Right ventricle myocardium superior (tissue), 1 donor: ENCODE measurements at regions not wholly inside any gene's neighbourhood (a gene's known extent, or its start where the extent isn't known, plus 50 kb on each side); places are given as distances from the start of the nearest gene placed in this dataset.
A peak's percentile ranks its signal among the peaks of the same experiment; 100 is the strongest.
"Not testable (repeated sequence)": the region's sequence is repeated elsewhere in the genome, so short reads cannot be mapped to it uniquely, and the experiment has no call there.

ENCODE experiments used
- ATAC-seq: fragments of 200-7000 bp; cut with Tn5 transposase; one replicate; pipeline ENCODE4 v1.9.1; 2020; ENCODE audit warnings: mild to moderate bottlenecking; ENCODE audit not compliant: poor library complexity
- DNase-seq: peaks from one replicate; pipeline ENCODE4 v3.0.0-alpha.2; 2020
- intact Hi-C: fragments of 100-400 bp; cut with DNase I; formaldehyde crosslinking; loops from one replicate; pipeline ENCODE4 v1.11.2; 2022
- donor health status: DM: no; HTN: yes; CAD: no; lungs with severe emphysema.

- ATAC-seq, intact Hi-C loops: not testable (repeated sequence)
These were observed 102.8 kb upstream of the SRD5A2 start for GRCh38 chr2:31683506-31683905.

DNA sequence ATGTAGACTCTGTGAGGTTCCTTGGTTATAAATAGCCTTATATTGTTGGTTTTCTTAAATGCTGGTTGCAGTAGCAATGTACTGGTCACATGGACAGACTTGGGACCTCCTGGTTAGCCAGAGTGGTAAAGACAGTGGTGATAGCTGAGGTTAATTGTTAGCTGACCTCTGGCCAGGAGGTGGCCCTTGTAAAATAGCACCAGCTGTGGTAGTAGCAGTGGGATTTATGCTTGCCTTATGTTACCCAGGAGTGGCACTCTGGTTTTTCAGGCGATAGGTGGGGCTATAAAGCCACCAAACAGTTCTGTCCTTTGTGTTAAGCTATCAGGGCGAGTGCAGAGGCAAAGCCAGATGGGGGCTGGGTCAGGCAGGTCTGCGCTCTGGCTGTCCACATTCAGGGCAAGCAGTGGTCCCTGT is 94.8 kb upstream of the SRD5A2 start:
- intact Hi-C loops = no loop called here
- no peak for ATAC-seq
- no peak for DNase-seq

More at GRCh38 chr2:31683506-31683905, 102.8 kb upstream of the SRD5A2 start:
- DNase-seq = not testable (repeated sequence)

- ATAC-seq = no peak
- intact Hi-C loops = no loop called here
- no peak for DNase-seq
These were observed 93.7 kb upstream of the SRD5A2 start for GRCh38 chr2:31674446-31674845.

DNA sequence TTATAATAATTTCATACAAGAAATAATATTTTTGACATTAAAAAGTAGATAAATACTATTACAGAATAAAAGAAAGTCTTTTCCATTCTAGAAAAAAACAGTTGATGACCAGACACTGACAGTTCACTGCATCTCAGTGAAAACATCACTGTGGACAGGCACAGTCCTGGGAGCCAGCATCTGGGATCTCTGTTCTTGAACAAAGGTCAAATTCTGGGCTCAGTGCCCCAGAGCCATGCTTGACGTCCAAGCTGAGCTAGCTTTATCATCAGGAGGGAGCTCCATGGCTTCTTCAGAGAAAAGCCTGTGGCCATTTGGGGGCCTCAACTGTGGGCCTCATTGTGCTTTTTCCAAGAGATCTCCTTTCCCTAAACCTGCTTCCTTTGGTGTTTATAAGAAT is 86.1 kb upstream of the SRD5A2 start:
- intact Hi-C loops = no loop called here
- ATAC-seq (peak; percentile 79), DNase-seq (no peak)

DNA sequence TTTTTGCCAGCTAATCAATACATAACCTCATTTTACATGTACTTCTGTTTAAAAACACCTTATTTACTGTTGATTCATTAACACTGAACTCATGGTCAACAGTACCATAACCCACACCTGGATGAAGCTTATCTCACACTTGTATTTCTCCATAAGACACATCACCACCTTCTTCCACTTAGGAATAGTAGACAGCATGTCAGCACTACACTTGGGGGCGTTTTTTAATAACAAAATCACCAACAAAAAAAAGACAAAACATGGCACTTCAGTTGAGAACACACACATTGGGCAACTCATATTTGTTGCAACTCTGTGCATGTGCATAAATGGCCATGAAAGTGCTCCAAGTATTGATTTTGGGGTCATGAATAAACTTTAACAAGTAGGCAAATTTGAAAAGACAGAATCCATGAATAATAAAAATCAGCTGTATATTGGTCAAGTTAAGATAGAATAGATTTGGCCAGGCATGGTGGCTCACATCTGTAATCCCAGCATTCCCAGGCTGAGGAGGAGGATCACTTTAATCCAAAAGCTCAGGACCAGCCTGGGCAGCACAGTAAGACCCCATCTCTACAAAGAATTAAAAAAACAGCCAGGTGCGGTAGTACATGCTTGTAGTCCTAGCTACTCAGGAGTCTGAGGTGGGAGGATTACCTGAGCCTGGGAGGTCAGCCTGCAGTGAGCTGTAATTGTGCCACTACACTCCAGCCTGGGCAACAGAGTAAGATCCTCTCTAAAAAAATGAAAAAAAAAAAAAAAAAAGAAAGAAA is 84.4 kb upstream of the SRD5A2 start:
- intact Hi-C loops = no loop called here
- ATAC-seq = no peak
- DNase-seq = no peak

GRCh38 chr2:31660812-31661335 is 80.1 kb upstream of the SRD5A2 start:
- ATAC-seq = no peak
- intact Hi-C loops = no loop called here
- no peak for DNase-seq

- intact Hi-C loops = no loop called here
- no peak for DNase-seq
These were observed 79.4 kb upstream of the SRD5A2 start for GRCh38 chr2:31660165-31660564.

DNA sequence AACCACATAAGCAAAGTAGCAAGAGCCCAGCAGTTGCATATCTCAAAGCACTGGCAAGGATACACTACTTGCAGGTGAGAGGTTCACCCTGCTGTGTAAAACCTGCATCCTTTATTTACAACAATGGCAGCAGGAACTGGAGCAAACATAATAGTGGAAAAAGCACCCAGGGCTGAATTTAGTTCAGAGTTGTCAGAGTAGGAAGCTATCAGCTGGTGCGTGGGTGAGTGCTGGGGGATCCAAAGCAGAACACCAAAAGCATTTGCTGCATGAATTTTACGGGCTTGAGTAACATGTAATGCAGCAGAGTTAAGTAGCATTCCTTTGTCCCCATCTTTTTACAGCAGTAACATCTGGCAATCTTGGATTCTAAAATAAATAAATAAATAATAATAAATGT is 73.5 kb upstream of the SRD5A2 start:
- intact Hi-C loops = no loop called here
- no peak for DNase-seq
- no peak for ATAC-seq

More at GRCh38 chr2:31660165-31660564, 79.4 kb upstream of the SRD5A2 start:
- ATAC-seq = no peak

- DNase-seq = no peak
- no peak for ATAC-seq
- intact Hi-C loops = no loop called here
These were observed 71.0 kb upstream of the SRD5A2 start for GRCh38 chr2:31651736-31652135.

- no peak for DNase-seq
- ATAC-seq = no peak
- intact Hi-C loops = no loop called here
These were observed 70.5 kb upstream of the SRD5A2 start for GRCh38 chr2:31651267-31651666.

GRCh38 chr2:31644551-31644950 is 63.8 kb upstream of the SRD5A2 start:
- ATAC-seq = no peak
- DNase-seq = no peak
- intact Hi-C loops = no loop called here

DNA sequence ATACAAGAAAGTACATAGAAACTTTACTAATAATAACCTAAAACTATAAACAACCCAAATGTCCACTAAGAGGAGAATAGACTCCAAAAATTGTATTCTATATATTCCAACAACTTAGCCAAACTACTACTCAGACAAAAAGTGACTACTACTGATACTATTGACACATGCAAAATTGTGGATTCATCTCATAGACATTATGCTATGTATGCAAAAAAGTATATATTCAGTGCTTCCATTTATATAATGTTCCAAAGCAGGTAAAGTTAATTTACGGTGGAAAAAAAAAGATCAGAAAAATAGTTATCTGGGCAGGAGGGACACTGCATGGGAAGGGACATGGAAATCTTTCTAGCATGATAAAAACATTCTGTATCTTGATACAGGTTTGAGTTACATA is 62.0 kb upstream of the SRD5A2 start:
- ATAC-seq = no peak
- DNase-seq = no peak
- intact Hi-C loops = no loop called here

GRCh38 chr2:31632201-31632600 is 51.5 kb upstream of the SRD5A2 start:
- ATAC-seq, DNase-seq, intact Hi-C loops: not testable (repeated sequence)
